ENCODE measurements at regions not wholly inside any gene's neighbourhood (a gene's known extent, or its start where the extent isn't known, plus 50 kb on each side); places are given as distances from the start of the nearest gene placed in this dataset.

DNA sequence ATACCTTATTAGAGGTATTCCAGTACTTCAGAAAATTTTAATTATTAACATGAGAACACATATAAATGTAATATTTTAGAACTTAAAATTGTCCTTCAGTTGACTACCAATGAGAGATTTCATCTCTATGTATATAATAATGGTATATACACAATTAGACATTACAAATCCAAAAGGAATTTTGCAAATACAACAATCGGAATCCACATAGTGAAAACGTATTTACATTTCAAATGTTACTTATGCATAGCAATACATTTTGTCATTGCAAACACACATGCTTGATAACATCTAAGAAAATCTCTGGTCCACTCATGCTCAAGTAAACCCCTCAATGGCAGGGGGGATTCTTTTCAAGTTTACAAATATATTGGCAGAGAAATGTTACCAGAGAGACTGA, 2345.2 kb downstream of the PCDH9 start:
- Histone ChIP-seq H3K79me2 (ENCODE audit: control insufficient read depth, insufficient read depth, low read length, poor library complexity) (no peaks in the 10 kb centered on the region), H3K27me3 (ENCODE audit: insufficient read depth, low read length) (no peaks in the 10 kb centered on the region)
- peak in 1 of 2 donors; percentile 42 for DNase-seq

DNA sequence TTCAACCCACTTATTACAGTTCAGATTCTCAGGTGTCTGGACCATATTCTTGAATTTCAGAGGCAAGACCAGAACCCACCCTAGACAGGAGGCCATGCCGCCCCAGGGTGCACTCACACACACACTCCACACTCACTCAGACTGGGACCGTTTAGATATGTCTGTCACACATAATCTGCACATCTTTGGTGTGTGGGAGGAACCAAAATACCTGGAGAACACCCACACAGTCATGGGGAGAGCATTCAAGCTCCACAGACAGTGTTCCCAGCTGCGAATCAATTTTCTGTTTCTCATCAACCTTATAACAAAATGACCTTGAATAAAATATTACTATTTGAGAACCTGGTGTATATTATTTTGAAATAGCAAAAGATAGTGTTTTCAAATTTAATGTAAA, 2353.0 kb downstream of the PCDH9 start:
- Histone ChIP-seq H3K27ac (ENCODE audit: low read depth, low read length) (no peak overlapping the region), H3K4me1 (ENCODE audit: control insufficient read depth in 1 of 2, insufficient read depth in 2 of 2, low read length in 2 of 2) (no peaks in the 10 kb centered on the region), H3K9ac (ENCODE audit: low read length) (no peak overlapping the region), H3K23ac (ENCODE audit: low read length) (no peak overlapping the region), H3K36me3 (ENCODE audit: control insufficient read depth in 1 of 2, insufficient read depth in 2 of 2, low read length in 2 of 2) (no peaks in the 10 kb centered on the region), H2AFZ (ENCODE audit: insufficient read depth, low read length, poor library complexity) (no peak overlapping the region), H2BK120ac (ENCODE audit: insufficient read depth, low read length, poor library complexity) (no peak overlapping the region), H3K4ac (ENCODE audit: low read depth, low read length) (no peak overlapping the region), H4K91ac (ENCODE audit: low read depth, low read length) (no peak overlapping the region), H2AK5ac (ENCODE audit: low read length) (no peak overlapping the region), H3K4me3 (ENCODE audit: low read depth, low read length) (no peak overlapping the region), H4K8ac (ENCODE audit: low read depth, low read length) (no peak overlapping the region), H3K4me2 (ENCODE audit: low read length) (no peak overlapping the region), H3K79me1 (ENCODE audit: low read length) (no peaks in the 10 kb centered on the region), H3K27me3 (ENCODE audit: insufficient read depth, low read length) (no peaks in the 10 kb centered on the region), H2BK12ac (ENCODE audit: low read length) (no peak overlapping the region), H3K18ac (ENCODE audit: low read length) (no peak overlapping the region), H4K12ac (ENCODE audit: low read depth, low read length) (no peak overlapping the region), H3K14ac (ENCODE audit: low read length) (no peak overlapping the region), H2BK5ac (ENCODE audit: low read depth, low read length, poor library complexity) (no peak overlapping the region), H3K9me3 (ENCODE audit: insufficient read depth, low read depth, low read length) (no peaks in the 10 kb centered on the region), H3K79me2 (ENCODE audit: control insufficient read depth, insufficient read depth, low read length, poor library complexity) (no peaks in the 10 kb centered on the region)
- WGBS (ENCODE audit: extremely low coverage, insufficient coverage, insufficient read length) = no CpG with 5 or more reads among the region's 3 CpGs
- DNase-seq = no peak

More for the DNA sequence above, 2345.2 kb downstream of the PCDH9 start:
- Histone ChIP-seq H3K4me1 (ENCODE audit: control insufficient read depth in 1 of 2, insufficient read depth in 2 of 2, low read length in 2 of 2) (no peaks in the 10 kb centered on the region), H4K91ac (ENCODE audit: low read depth, low read length) (no peak overlapping the region), H3K36me3 (ENCODE audit: control insufficient read depth in 1 of 2, insufficient read depth in 2 of 2, low read length in 2 of 2) (no peaks in the 10 kb centered on the region), H3K27ac (ENCODE audit: low read depth, low read length) (no peak overlapping the region), H2BK120ac (ENCODE audit: insufficient read depth, low read length, poor library complexity) (no peak overlapping the region), H3K4ac (ENCODE audit: low read depth, low read length) (no peak overlapping the region), H3K79me1 (ENCODE audit: low read length) (no peaks in the 10 kb centered on the region), H3K18ac (ENCODE audit: low read length) (no peak overlapping the region), H2BK5ac (ENCODE audit: low read depth, low read length, poor library complexity) (no peak overlapping the region), H3K23ac (ENCODE audit: low read length) (no peak overlapping the region), H3K9me3 (ENCODE audit: insufficient read depth, low read depth, low read length) (no peaks in the 10 kb centered on the region), H4K12ac (ENCODE audit: low read depth, low read length) (no peak overlapping the region), H3K14ac (ENCODE audit: low read length) (no peak overlapping the region), H2AK5ac (ENCODE audit: low read length) (no peak overlapping the region), H3K4me3 (ENCODE audit: low read depth, low read length) (no peak overlapping the region), H2AFZ (ENCODE audit: insufficient read depth, low read length, poor library complexity) (no peak overlapping the region), H3K4me2 (ENCODE audit: low read length) (no peak overlapping the region), H4K8ac (ENCODE audit: low read depth, low read length) (no peak overlapping the region), H2BK12ac (ENCODE audit: low read length) (no peak overlapping the region), H3K9ac (ENCODE audit: low read length) (no peak overlapping the region)
- WGBS (ENCODE audit: extremely low coverage, insufficient coverage, insufficient read length) = no CpG with 5 or more reads among the region's 2 CpGs

DNA sequence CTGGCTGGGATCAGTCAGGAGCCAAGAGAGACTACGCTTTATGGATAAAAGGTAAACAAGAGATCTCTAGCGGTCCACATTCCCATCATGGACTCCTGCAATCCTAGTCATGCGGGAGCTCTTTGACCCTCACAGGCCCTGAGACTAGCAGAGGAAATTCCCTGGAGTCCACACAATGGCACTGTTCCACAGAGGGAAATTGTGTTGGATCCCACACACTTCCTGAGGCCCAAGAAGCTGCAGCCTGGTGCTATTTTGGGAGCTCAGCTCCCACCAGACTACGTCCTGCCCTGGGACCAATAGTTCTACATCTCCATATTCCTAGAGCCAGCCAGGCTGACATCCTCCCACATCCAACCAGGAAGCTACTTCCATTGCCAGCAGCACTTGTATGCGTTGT, 2358.4 kb downstream of the PCDH9 start:
- Histone ChIP-seq H3K23ac (ENCODE audit: low read length) (no peak overlapping the region), H2AK5ac (ENCODE audit: low read length) (no peak overlapping the region), H4K12ac (ENCODE audit: low read depth, low read length) (no peak overlapping the region), H3K4me2 (ENCODE audit: low read length) (no peak overlapping the region), H2BK120ac (ENCODE audit: insufficient read depth, low read length, poor library complexity) (no peak overlapping the region), H3K9ac (ENCODE audit: low read length) (no peak overlapping the region), H3K14ac (ENCODE audit: low read length) (no peak overlapping the region), H4K8ac (ENCODE audit: low read depth, low read length) (no peak overlapping the region), H2BK5ac (ENCODE audit: low read depth, low read length, poor library complexity) (no peak overlapping the region), H3K27ac (ENCODE audit: low read depth, low read length) (no peak overlapping the region), H3K27me3 (ENCODE audit: insufficient read depth, low read length) (no peaks in the 10 kb centered on the region), H3K79me2 (ENCODE audit: control insufficient read depth, insufficient read depth, low read length, poor library complexity) (no peaks in the 10 kb centered on the region), H2AFZ (ENCODE audit: insufficient read depth, low read length, poor library complexity) (no peak overlapping the region), H3K36me3 (ENCODE audit: control insufficient read depth in 1 of 2, insufficient read depth in 2 of 2, low read length in 2 of 2) (no peaks in the 10 kb centered on the region), H3K4me1 (ENCODE audit: control insufficient read depth in 1 of 2, insufficient read depth in 2 of 2, low read length in 2 of 2) (no peaks in the 10 kb centered on the region), H3K9me3 (ENCODE audit: insufficient read depth, low read depth, low read length) (no peaks in the 10 kb centered on the region), H3K4me3 (ENCODE audit: low read depth, low read length) (no peak overlapping the region), H3K79me1 (ENCODE audit: low read length) (no peaks in the 10 kb centered on the region), H2BK12ac (ENCODE audit: low read length) (no peak overlapping the region), H4K91ac (ENCODE audit: low read depth, low read length) (peak overlapping the region; percentile 11), H3K18ac (ENCODE audit: low read length) (no peak overlapping the region), H3K4ac (ENCODE audit: low read depth, low read length) (no peak overlapping the region)
- DNase-seq = no peak
- no CpG with 5 or more reads among the region's 5 CpGs for WGBS (ENCODE audit: extremely low coverage, insufficient coverage, insufficient read length)

DNA sequence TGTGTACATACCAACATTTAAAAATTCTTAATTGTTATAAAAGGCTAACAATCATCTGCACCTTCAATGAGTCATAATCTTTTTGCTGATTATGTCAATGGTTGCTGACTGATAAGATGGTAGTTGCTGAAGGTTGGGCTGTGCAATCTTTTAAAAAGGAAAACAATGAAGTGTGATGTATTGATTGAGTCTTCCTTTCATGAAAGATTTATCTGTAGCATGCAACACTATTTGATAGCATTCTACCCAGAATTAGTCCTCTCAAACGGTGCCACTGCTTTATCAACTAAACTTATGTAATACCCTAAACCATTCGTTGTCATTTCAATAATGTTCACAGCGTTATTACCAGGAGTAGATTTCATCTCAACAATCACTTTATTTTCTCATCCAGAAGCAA, 2360.6 kb downstream of the PCDH9 start:
- H3K4me1 ChIP-seq (ENCODE audit: control insufficient read depth in 1 of 2, insufficient read depth in 2 of 2, low read length in 2 of 2) = no peaks in the 10 kb centered on the region
- no peak overlapping the region for H3K4me2 ChIP-seq (ENCODE audit: low read length)
- WGBS (ENCODE audit: extremely low coverage, insufficient coverage, insufficient read length) = no CpG with 5 or more reads among the region's 3 CpGs
- H3K79me1 ChIP-seq (ENCODE audit: low read length) = no peaks in the 10 kb centered on the region
- no peak overlapping the region for H3K14ac ChIP-seq (ENCODE audit: low read length)
- H3K9ac ChIP-seq (ENCODE audit: low read length) = no peak overlapping the region
- H3K36me3 ChIP-seq (ENCODE audit: control insufficient read depth in 1 of 2, insufficient read depth in 2 of 2, low read length in 2 of 2) = no peaks in the 10 kb centered on the region
- no peak for DNase-seq
- H4K12ac ChIP-seq (ENCODE audit: low read depth, low read length) = no peak overlapping the region
- H4K91ac ChIP-seq (ENCODE audit: low read depth, low read length) = no peak overlapping the region
- no peak overlapping the region for H2BK5ac ChIP-seq (ENCODE audit: low read depth, low read length, poor library complexity)
- no peaks in the 10 kb centered on the region for H3K9me3 ChIP-seq (ENCODE audit: insufficient read depth, low read depth, low read length)
- no peak overlapping the region for H2AK5ac ChIP-seq (ENCODE audit: low read length)
- no peak overlapping the region for H2BK120ac ChIP-seq (ENCODE audit: insufficient read depth, low read length, poor library complexity)
- no peak overlapping the region for H3K4ac ChIP-seq (ENCODE audit: low read depth, low read length)
- no peak overlapping the region for H3K4me3 ChIP-seq (ENCODE audit: low read depth, low read length)
- no peaks in the 10 kb centered on the region for H3K79me2 ChIP-seq (ENCODE audit: control insufficient read depth, insufficient read depth, low read length, poor library complexity)
- H3K18ac ChIP-seq (ENCODE audit: low read length) = no peak overlapping the region
- no peak overlapping the region for H3K27ac ChIP-seq (ENCODE audit: low read depth, low read length)
- H2BK12ac ChIP-seq (ENCODE audit: low read length) = no peak overlapping the region
- H2AFZ ChIP-seq (ENCODE audit: insufficient read depth, low read length, poor library complexity) = no peak overlapping the region
- H4K8ac ChIP-seq (ENCODE audit: low read depth, low read length) = no peak overlapping the region
- no peak overlapping the region for H3K23ac ChIP-seq (ENCODE audit: low read length)
- H3K27me3 ChIP-seq (ENCODE audit: insufficient read depth, low read length) = no peaks in the 10 kb centered on the region
